RKO (cell line): ENCODE measurements at regions not wholly inside any gene's neighbourhood (a gene's known extent, or its start where the extent isn't known, plus 50 kb on each side); places are given as distances from the start of the nearest gene placed in this dataset.
A peak's percentile ranks its signal among the peaks of the same experiment; 100 is the strongest.

Experiments
- DNase-seq: peaks from one replicate; pipeline ENCODE4 v3.0.0-alpha.2; 2016; ENCODE audit warnings: low spot score

GRCh38 chr16:55222486-55222885 lies 101.5 kb upstream of the IRX6 start:
- no peak for DNase-seq

DNA sequence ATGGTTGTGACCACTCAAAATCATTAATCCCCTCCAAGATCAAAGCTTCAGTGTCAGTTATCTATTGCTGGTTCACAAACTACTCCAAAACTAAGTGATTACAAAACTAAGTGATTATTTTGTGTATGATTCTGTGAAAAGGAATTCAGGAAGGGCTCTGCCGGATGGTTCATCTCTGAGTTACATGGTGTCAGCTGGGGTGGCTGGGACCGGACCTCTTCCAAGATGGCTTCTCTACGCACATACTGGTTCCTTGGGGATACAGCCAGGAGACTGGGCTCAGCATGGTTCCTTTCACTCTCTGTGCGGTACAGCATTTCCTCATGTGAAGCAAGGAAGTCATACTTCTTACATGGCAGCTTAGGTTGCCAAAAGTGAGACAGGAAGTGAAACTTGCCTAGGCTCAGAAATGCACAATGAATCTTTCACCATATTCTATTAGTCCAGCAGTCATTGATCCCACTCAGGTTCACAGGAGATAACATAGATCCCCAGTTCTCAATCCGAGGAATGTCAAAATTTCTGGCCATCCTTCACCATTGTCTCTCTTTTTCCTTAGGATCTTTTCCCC lies 97.9 kb upstream of the IRX6 start:
- no peak for DNase-seq

DNA sequence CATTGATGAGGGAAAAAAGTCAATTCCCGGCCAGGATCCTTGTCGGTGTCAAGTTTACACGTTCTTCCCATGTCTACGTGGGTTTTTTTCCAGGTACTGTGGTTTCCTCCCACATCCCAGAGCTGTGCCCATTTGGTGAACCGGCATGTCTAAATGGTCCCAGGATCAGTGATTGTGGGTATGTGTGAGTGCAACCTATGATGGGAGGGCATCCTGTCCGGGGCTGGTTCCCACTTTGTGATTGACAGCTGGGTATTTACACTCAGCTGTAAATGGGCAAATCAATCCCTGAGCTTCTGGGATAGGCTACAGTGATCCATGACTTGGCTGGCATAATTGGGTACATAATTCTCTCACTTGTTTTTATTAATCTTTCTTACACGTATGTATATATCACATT lies 91.2 kb upstream of the IRX6 start:
- DNase-seq: no peak

GRCh38 chr16:55233464-55233863 lies 90.5 kb upstream of the IRX6 start:
- DNase-seq: no peak

- no peak for DNase-seq
Observed at GRCh38 chr16:55236655-55237054, 87.3 kb upstream of the IRX6 start.

- no peak for DNase-seq
Observed at GRCh38 chr16:55239723-55240122, 84.3 kb upstream of the IRX6 start.

- no peak for DNase-seq
Observed at GRCh38 chr16:55240888-55241287, 83.1 kb upstream of the IRX6 start.

DNA sequence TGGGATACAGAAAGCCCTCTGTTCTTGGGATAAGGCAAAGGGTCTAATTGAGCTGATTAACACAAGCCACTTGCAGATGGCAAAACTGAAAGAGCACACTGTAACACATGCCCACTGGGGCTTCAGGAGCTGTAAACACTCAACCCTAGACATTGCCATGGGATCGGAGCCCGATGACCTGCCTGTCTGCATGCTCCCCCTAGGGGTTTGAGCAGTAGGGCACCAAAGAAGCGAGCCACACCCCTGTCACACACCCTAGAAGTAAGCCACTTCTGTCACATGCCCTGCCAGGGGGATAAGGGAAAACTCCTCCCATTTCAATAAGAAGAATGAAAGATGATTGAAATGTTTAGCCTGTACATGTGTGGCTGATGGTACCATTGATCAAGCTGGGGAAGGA lies 81.3 kb upstream of the IRX6 start:
- no peak for DNase-seq

GRCh38 chr16:55248058-55248457 lies 75.9 kb upstream of the IRX6 start:
- DNase-seq: peak; percentile 0

GRCh38 chr16:55248494-55248893 lies 75.5 kb upstream of the IRX6 start:
- no peak for DNase-seq

- DNase-seq: no peak
Observed at GRCh38 chr16:55249361-55249760, 74.6 kb upstream of the IRX6 start.

- no peak for DNase-seq
Observed at GRCh38 chr16:55249936-55250335, 74.1 kb upstream of the IRX6 start.

DNA sequence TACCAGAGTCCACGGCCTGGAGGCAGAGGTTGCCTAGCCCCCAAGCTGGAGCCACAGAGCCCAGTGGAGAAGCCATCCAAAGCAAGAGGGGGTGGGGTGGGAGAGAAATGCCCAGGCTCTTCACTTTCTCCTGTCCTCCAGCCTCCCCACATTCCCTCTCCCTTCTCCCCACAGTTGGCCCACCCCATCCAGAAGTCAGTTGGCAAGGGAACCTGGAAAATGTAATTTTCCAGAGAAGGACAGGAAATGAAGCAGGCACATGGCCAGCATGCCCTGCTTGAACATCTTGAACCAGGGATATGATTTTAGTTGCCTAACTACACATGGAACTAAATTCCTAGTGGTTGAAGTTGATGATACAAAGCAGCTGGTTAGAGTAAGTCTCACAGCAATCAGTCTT lies 73.3 kb upstream of the IRX6 start:
- no peak for DNase-seq

- DNase-seq: no peak
Observed at GRCh38 chr16:55251151-55251550, 72.9 kb upstream of the IRX6 start.

- no peak for DNase-seq
Observed at GRCh38 chr16:55252577-55252976, 71.4 kb upstream of the IRX6 start.

GRCh38 chr16:55253987-55254386 lies 70.0 kb upstream of the IRX6 start:
- no peak for DNase-seq

- DNase-seq: no peak
Observed at GRCh38 chr16:55255733-55256282, 68.2 kb upstream of the IRX6 start.

DNA sequence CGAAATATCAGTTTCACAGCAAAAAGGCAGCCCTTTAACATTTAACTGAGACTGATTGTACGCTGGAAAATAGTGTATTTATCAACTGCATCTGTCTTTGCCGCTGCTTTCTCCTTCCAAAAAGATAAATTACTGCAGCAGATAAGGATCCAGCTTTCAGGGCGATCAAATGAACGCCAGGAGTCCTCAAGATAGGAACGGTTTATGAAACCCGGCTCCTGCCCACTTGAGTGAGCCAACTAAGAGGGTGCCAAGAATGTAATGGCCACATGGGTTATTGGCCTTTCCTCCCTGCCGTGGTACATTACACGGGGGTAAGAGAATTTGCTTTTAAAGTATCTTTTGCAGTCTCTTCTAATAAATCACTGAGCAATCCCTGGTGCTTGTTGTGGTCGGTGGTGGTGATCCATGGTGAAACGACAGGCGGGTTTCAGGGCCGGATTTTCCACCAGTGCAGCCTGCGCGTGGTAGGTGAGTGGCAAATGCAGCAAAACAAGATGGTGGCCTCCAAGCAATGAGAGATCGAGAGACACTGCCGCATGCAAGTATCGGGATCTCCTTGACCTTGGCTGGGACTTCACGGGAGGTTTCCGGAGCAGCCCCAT lies 67.5 kb upstream of the IRX6 start:
- DNase-seq: no peak

DNA sequence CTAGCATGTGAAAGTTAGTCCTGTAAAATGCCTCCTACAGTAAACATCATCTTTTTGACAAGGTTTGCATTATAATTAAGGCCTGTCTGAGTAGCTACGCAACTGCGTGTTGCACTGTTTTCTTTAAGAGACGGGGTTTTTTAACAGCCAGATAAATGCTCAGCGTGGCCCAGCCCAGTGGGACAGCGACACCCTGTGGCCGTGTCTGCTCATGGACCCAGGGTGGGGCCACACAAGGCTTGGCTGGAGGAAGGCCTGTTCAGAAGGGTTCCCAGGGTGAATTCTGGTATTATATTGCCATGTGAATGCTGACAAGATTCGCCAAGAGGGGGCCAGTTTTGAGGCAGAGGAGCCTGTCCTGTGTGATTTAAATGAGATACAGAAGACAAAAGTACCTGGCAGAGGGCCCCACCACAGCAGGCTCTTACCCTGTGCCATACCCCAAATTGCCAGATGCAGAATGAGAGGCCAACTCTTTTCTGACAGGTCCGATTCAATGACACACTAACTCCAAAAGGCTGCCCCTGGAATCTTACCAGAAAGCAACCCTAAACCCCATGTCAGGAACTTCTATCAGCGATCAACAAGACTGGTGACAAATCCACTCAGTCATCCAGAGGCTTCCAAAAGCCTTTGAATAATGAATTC lies 65.9 kb upstream of the IRX6 start:
- DNase-seq: peak; percentile 62

DNA sequence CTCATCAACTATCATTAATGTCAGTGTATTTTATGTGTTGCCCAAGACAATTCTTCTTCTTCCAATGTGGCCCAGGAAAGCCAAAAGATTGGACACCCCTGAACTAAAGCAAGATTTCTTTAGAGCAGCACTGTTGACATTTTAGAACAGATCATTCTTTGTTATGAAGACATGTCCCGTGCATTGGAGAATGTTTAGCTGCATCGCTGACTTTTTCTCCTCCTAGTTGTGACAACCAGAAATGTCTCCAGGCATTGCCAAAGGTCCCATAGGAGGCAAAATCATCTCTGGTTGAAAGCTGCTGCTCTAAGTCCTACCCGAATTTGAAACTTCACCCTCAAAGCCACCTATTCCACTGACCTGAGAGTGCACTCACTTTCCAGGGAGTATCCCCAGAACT lies 62.7 kb upstream of the IRX6 start:
- DNase-seq: no peak

- no peak for DNase-seq
Observed at GRCh38 chr16:55263271-55264250, 60.4 kb upstream of the IRX6 start.

- no peak for DNase-seq
Observed at GRCh38 chr16:55264949-55265348, 59.1 kb upstream of the IRX6 start.
